Loucy (cell line): ENCODE measurements at regions not wholly inside any gene's neighbourhood (a gene's known extent, or its start where the extent isn't known, plus 50 kb on each side); places are given as distances from the start of the nearest gene placed in this dataset.

ENCODE experiments used
- CTCF ChIP-seq: fragments of 200-600 bp; sonication (generic); conservative IDR thresholded peaks from 2 replicates; pipeline ENCODE4 v1.5.1; 2014; ENCODE audit warnings: mild to moderate bottlenecking, antibody characterized with exemption, low read length
- EZH2phosphoT487 ChIP-seq: fragments of 200-600 bp; IDR thresholded peaks from 2 replicates; pipeline ENCODE4 v1.6.1; 2018; ENCODE audit warnings: antibody characterized with exemption, mild to moderate bottlenecking, moderate library complexity, borderline replicate concordance

- TF ChIP-seq CTCF, result no peak
- no peak for TF ChIP-seq EZH2phosphoT487
These were observed 499.7 kb downstream of the BCL11A start for GRCh38 chr2:60053791-60054190.
